IPS-15b (cell line): ENCODE measurements at regions not wholly inside any gene's neighbourhood (a gene's known extent, or its start where the extent isn't known, plus 50 kb on each side); places are given as distances from the start of the nearest gene placed in this dataset.

ENCODE experiments used
- H3K27me3 ChIP-seq: one replicate; pipeline ENCODE4 v1.6.1; 2013; ENCODE audit warnings: low read length; ENCODE audit not compliant: control insufficient read depth, insufficient read depth
- H3K36me3 ChIP-seq: one replicate; pipeline ENCODE4 v1.6.1; 2013; ENCODE audit warnings: low read length; ENCODE audit not compliant: control insufficient read depth, insufficient read depth
- H3K4me1 ChIP-seq: one replicate; pipeline ENCODE4 v1.6.1; 2013; ENCODE audit warnings: mild to moderate bottlenecking, low read length; ENCODE audit not compliant: control insufficient read depth, insufficient read depth
- H3K4me3 ChIP-seq: one replicate; pipeline ENCODE4 v1.5.1; 2013; ENCODE audit warnings: low read depth, low read length
- H3K9ac ChIP-seq: one replicate; pipeline ENCODE4 v1.6.1; 2013; ENCODE audit warnings: low read depth, mild to moderate bottlenecking, low read length
- H3K9me3 ChIP-seq: one replicate; pipeline ENCODE4 v1.6.1; 2013; ENCODE audit warnings: mild to moderate bottlenecking, low read length; ENCODE audit not compliant: control insufficient read depth, insufficient read depth

DNA sequence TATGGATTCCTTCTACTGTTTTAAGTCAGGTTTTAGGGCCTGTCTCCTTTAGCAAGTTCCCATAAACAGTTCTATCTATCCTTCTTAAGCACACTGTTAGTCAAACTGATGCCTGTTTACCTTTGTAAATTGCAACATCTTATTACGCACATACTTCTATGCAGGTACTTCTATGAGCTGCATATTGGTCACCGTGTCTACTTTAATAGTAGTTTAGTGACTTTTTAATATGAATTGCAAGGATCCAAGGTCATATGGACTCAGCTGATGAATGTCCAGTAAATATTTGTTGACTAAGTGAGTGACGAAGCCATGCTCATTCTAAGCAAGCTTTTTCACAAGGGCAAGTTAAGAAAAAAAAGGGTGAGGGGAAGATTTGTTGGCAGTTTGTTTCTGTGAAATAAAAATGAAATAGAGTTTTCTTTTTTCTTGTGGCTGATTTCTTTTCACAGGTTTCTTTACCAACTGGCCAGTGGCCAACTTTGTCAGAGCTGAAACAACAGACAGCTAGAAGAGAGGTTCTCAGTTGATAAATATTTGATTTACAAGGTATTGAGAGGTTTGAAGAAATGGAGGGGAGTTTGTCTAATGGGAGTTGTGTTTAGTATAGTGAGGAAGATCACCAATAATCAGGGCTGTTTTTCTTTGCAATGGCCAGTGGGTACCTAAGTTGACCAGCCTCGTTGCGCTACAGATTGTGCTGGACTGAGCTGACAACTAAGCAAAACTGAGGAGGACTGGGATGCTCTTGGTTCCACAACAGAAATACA lies 141.1 kb downstream of the SLC15A5 start:
- no peaks in the 10 kb centered on the region for H3K36me3 ChIP-seq

DNA sequence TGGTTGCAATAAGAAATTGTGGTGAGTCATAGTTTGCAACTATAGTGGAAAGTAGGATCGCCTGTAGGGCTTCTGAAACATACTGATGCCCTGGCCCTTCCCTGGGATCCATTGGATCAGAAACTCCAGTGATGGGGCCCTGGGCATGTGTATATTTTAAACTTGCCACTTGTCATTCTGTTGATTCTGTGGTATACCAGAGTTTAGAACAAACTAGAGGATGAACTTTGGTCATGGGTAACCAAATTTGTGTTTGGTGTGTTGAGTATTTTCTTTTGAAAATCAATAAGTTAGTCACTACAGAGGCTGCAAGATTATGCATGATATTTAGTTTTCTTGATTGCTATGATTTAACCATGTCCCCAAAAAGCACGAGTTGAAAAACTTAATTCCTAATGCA lies 142.2 kb downstream of the SLC15A5 start:
- H3K9me3 ChIP-seq: no peaks in the 10 kb centered on the region
- H3K27me3 ChIP-seq: no peaks in the 10 kb centered on the region
- H3K4me1 ChIP-seq: no peaks in the 10 kb centered on the region
- no peak overlapping the region for H3K9ac ChIP-seq
- no peak overlapping the region for H3K4me3 ChIP-seq
- no peaks in the 10 kb centered on the region for H3K36me3 ChIP-seq

More for the DNA sequence above, 141.1 kb downstream of the SLC15A5 start:
- H3K9me3 ChIP-seq: no peaks in the 10 kb centered on the region
- no peaks in the 10 kb centered on the region for H3K27me3 ChIP-seq
- H3K4me1 ChIP-seq: no peaks in the 10 kb centered on the region
- H3K9ac ChIP-seq: no peak overlapping the region
- H3K4me3 ChIP-seq: no peak overlapping the region

- no peak overlapping the region for H3K4me3 ChIP-seq
- no peaks in the 10 kb centered on the region for H3K9me3 ChIP-seq
- H3K4me1 ChIP-seq: no peaks in the 10 kb centered on the region
- H3K27me3 ChIP-seq: no peaks in the 10 kb centered on the region
- H3K9ac ChIP-seq: no peak overlapping the region
- no peaks in the 10 kb centered on the region for H3K36me3 ChIP-seq
These were observed 147.1 kb downstream of the SLC15A5 start for GRCh38 chr12:16130343-16130742.

DNA sequence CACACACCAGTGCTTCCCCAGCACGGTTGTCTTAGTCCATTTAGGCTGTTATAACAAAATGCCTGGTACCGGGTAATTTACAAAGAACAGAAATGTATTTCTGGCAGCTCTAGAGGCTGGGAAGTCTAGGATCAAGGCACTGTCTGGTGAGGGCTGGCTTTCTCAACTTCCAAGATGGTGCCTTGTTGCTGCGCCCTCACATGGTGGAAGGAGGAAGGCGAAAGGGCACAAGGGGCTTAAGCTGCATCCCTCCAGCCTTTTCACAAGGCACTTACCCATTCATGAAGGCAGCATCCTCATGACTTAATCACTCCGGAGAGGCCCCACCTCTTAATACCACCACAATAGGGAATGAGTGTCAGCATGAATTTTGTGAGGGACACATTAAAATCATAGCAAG lies 155.5 kb downstream of the SLC15A5 start:
- Histone ChIP-seq H3K4me3 (no peak overlapping the region), H3K36me3 (no peaks in the 10 kb centered on the region), H3K9me3 (no peaks in the 10 kb centered on the region), H3K9ac (no peak overlapping the region), H3K4me1 (no peaks in the 10 kb centered on the region), H3K27me3 (no peaks in the 10 kb centered on the region)

- Histone ChIP-seq H3K4me1 (no peaks in the 10 kb centered on the region), H3K9ac (no peak overlapping the region), H3K4me3 (no peak overlapping the region), H3K27me3 (no peaks in the 10 kb centered on the region), H3K9me3 (no peaks in the 10 kb centered on the region), H3K36me3 (no peaks in the 10 kb centered on the region)
These were observed 157.7 kb downstream of the SLC15A5 start for GRCh38 chr12:16119618-16120415.

DNA sequence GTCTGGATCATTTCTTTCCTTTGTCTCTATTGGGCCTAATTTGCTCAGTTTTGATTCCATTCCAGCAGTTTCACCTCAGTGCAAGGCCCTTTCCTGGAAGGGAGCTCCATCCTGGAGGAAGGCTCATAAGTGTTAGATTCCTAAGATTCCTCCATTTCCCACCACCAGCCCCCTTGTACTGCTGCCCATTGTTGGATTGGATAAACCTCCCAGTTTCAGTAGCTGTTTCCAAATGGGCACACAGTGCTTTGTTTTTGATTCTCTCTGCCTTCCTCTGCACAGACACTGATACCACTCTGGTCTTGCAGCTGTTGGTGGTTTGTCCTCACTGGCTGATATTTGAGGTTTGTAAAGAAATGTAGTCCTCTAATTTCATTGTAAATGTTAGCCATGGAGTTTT lies 158.9 kb downstream of the SLC15A5 start:
- Histone ChIP-seq H3K27me3 (no peaks in the 10 kb centered on the region), H3K4me1 (peaks cover under 1% of the 10 kb centered on the region), H3K9ac (no peak overlapping the region), H3K4me3 (no peak overlapping the region), H3K36me3 (no peaks in the 10 kb centered on the region), H3K9me3 (no peaks in the 10 kb centered on the region)

- Histone ChIP-seq H3K9me3 (no peaks in the 10 kb centered on the region), H3K9ac (no peak overlapping the region), H3K36me3 (no peaks in the 10 kb centered on the region), H3K4me1 (peaks cover 3% of the 10 kb centered on the region), H3K27me3 (no peaks in the 10 kb centered on the region), H3K4me3 (peak overlapping the region; percentile 50)
These were observed 164.6 kb downstream of the SLC15A5 start for GRCh38 chr12:16112612-16113560.

- Histone ChIP-seq H3K9me3 (no peaks in the 10 kb centered on the region), H3K27me3 (no peaks in the 10 kb centered on the region), H3K4me3 (peak overlapping the region; percentile 50), H3K4me1 (peaks cover 3% of the 10 kb centered on the region), H3K9ac (no peak overlapping the region), H3K36me3 (no peaks in the 10 kb centered on the region)
These were observed 165.4 kb downstream of the SLC15A5 start for GRCh38 chr12:16112130-16112529.

DNA sequence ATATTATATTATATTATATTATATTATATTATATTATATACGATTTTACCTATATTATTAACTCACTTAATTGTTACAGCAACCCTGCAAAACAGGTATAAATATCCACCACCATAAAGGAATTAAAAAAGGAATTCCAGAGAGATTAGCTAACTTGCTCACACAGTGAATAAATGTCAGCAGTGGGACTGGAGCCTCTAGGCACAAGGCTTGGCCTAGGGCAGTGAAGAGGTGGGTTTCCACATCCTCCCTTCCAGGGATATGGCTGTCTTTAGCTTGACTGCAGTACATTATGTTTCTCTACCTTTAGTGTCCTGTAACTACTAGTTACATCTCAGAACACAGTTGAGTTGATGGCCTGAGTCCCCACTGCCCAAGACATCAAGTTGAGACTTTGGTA lies 166.9 kb downstream of the SLC15A5 start:
- H3K9me3 ChIP-seq: no peaks in the 10 kb centered on the region
- no peaks in the 10 kb centered on the region for H3K36me3 ChIP-seq
- H3K4me1 ChIP-seq: peaks cover 3% of the 10 kb centered on the region
- H3K9ac ChIP-seq: no peak overlapping the region
- H3K4me3 ChIP-seq: no peak overlapping the region
- no peaks in the 10 kb centered on the region for H3K27me3 ChIP-seq

GRCh38 chr12:16103851-16104250 lies 173.6 kb downstream of the SLC15A5 start:
- Histone ChIP-seq H3K4me1 (no peaks in the 10 kb centered on the region), H3K9ac (no peak overlapping the region), H3K36me3 (no peaks in the 10 kb centered on the region), H3K9me3 (no peaks in the 10 kb centered on the region), H3K4me3 (no peak overlapping the region), H3K27me3 (no peaks in the 10 kb centered on the region)

GRCh38 chr12:16100206-16100605 lies 177.3 kb downstream of the SLC15A5 start:
- Histone ChIP-seq H3K4me1 (no peaks in the 10 kb centered on the region), H3K27me3 (no peaks in the 10 kb centered on the region), H3K36me3 (no peaks in the 10 kb centered on the region), H3K9me3 (no peaks in the 10 kb centered on the region), H3K4me3 (no peak overlapping the region), H3K9ac (no peak overlapping the region)
